ENCODE measurements at regions not wholly inside any gene's neighbourhood (a gene's known extent, or its start where the extent isn't known, plus 50 kb on each side); places are given as distances from the start of the nearest gene placed in this dataset.

- Histone ChIP-seq H3K79me2 (ENCODE audit: control insufficient read depth, insufficient read depth, low read length, poor library complexity) (no peaks in the 10 kb centered on the region), H2BK120ac (ENCODE audit: insufficient read depth, low read length, poor library complexity) (no peak overlapping the region), H3K79me1 (ENCODE audit: low read length) (no peaks in the 10 kb centered on the region), H3K27ac (ENCODE audit: low read depth, low read length) (no peak overlapping the region), H3K27me3 (ENCODE audit: insufficient read depth, low read length) (no peaks in the 10 kb centered on the region), H3K14ac (ENCODE audit: low read length) (no peak overlapping the region), H3K9ac (ENCODE audit: low read length) (no peak overlapping the region), H2AFZ (ENCODE audit: insufficient read depth, low read length, poor library complexity) (no peak overlapping the region), H2BK5ac (ENCODE audit: low read depth, low read length, poor library complexity) (no peak overlapping the region), H4K8ac (ENCODE audit: low read depth, low read length) (no peak overlapping the region), H3K4ac (ENCODE audit: low read depth, low read length) (no peak overlapping the region), H4K91ac (ENCODE audit: low read depth, low read length) (no peak overlapping the region), H3K4me1 (ENCODE audit: control insufficient read depth in 1 of 2, insufficient read depth in 2 of 2, low read length in 2 of 2) (peaks cover 8% of the 10 kb centered on the region in 2 experiments), H3K9me3 (ENCODE audit: insufficient read depth, low read depth, low read length) (no peaks in the 10 kb centered on the region), H2AK5ac (ENCODE audit: low read length) (no peak overlapping the region), H4K12ac (ENCODE audit: low read depth, low read length) (no peak overlapping the region), H3K18ac (ENCODE audit: low read length) (no peak overlapping the region), H3K4me2 (ENCODE audit: low read length) (no peak overlapping the region), H3K23ac (ENCODE audit: low read length) (no peak overlapping the region), H2BK12ac (ENCODE audit: low read length) (no peak overlapping the region), H3K4me3 (ENCODE audit: low read depth, low read length) (no peak overlapping the region), H3K36me3 (ENCODE audit: control insufficient read depth in 1 of 2, insufficient read depth in 2 of 2, low read length in 2 of 2) (no peaks in the 10 kb centered on the region)
- no peak for DNase-seq
- no CpG with 5 or more reads among the region's 1 CpG for WGBS (ENCODE audit: extremely low coverage, insufficient coverage, insufficient read length)
Observed at GRCh38 chr2:217689053-217689452, 313.7 kb downstream of the TNS1 start.

DNA sequence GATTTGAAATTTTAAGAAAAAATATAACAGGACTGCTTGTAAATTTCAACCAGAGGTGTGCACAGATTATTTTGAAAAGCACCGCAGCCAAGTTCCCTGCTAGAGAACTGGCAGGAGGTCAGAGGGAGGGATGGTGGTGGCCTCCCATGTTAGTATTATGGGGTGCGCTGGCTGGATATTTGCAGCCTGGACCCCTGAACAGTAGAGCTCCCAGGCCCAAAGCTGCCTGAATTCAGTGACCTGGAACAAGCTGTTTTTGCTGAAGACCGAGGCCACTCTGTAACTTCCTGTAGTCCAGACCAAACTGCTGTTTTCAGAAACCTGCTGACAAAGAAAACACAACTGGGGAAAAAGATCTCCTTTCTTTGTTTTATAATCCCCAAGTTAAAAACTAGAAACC lies 314.3 kb downstream of the TNS1 start:
- Histone ChIP-seq H2BK12ac (ENCODE audit: low read length) (no peak overlapping the region), H4K8ac (ENCODE audit: low read depth, low read length) (no peak overlapping the region), H3K9me3 (ENCODE audit: insufficient read depth, low read depth, low read length) (no peaks in the 10 kb centered on the region), H3K36me3 (ENCODE audit: control insufficient read depth in 1 of 2, insufficient read depth in 2 of 2, low read length in 2 of 2) (no peaks in the 10 kb centered on the region), H3K18ac (ENCODE audit: low read length) (no peak overlapping the region), H3K27me3 (ENCODE audit: insufficient read depth, low read length) (no peaks in the 10 kb centered on the region), H2BK5ac (ENCODE audit: low read depth, low read length, poor library complexity) (no peak overlapping the region), H2BK120ac (ENCODE audit: insufficient read depth, low read length, poor library complexity) (no peak overlapping the region), H2AFZ (ENCODE audit: insufficient read depth, low read length, poor library complexity) (no peak overlapping the region), H3K4me3 (ENCODE audit: low read depth, low read length) (no peak overlapping the region), H3K14ac (ENCODE audit: low read length) (no peak overlapping the region), H3K27ac (ENCODE audit: low read depth, low read length) (no peak overlapping the region), H2AK5ac (ENCODE audit: low read length) (no peak overlapping the region), H4K91ac (ENCODE audit: low read depth, low read length) (no peak overlapping the region), H3K4me2 (ENCODE audit: low read length) (no peak overlapping the region), H3K79me2 (ENCODE audit: control insufficient read depth, insufficient read depth, low read length, poor library complexity) (no peaks in the 10 kb centered on the region), H3K79me1 (ENCODE audit: low read length) (no peaks in the 10 kb centered on the region), H4K12ac (ENCODE audit: low read depth, low read length) (no peak overlapping the region), H3K9ac (ENCODE audit: low read length) (no peak overlapping the region), H3K4ac (ENCODE audit: low read depth, low read length) (no peak overlapping the region), H3K23ac (ENCODE audit: low read length) (no peak overlapping the region), H3K4me1 (ENCODE audit: control insufficient read depth in 1 of 2, insufficient read depth in 2 of 2, low read length in 2 of 2) (peaks cover 8% of the 10 kb centered on the region in 2 experiments)
- WGBS (ENCODE audit: extremely low coverage, insufficient coverage, insufficient read length) = no CpG with 5 or more reads among the region's 3 CpGs
- no peak for DNase-seq

DNA sequence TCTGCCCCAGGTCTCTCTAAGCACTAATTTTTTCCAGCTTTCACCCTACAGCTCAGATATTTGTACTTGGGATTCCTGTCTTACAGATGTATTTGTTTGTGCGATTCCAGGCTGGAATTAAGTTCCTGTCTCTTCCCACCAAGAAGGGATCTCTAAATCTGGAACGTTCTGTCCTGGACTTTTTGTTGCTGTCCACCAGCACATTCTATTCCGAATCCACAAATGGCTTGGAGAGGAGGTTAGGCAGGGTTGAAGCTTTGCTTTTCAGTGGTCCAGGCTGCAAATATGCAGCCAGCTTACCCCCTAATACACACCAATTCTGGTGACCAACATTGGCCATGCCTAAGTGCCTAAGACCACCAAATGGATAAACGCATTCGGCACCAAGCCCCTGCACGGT lies 315.0 kb downstream of the TNS1 start:
- Histone ChIP-seq H2BK12ac (ENCODE audit: low read length) (no peak overlapping the region), H3K4ac (ENCODE audit: low read depth, low read length) (no peak overlapping the region), H2AFZ (ENCODE audit: insufficient read depth, low read length, poor library complexity) (no peak overlapping the region), H3K4me2 (ENCODE audit: low read length) (no peak overlapping the region), H4K91ac (ENCODE audit: low read depth, low read length) (no peak overlapping the region), H3K36me3 (ENCODE audit: control insufficient read depth in 1 of 2, insufficient read depth in 2 of 2, low read length in 2 of 2) (no peaks in the 10 kb centered on the region), H4K12ac (ENCODE audit: low read depth, low read length) (no peak overlapping the region), H2BK5ac (ENCODE audit: low read depth, low read length, poor library complexity) (no peak overlapping the region), H3K27me3 (ENCODE audit: insufficient read depth, low read length) (no peaks in the 10 kb centered on the region), H2BK120ac (ENCODE audit: insufficient read depth, low read length, poor library complexity) (no peak overlapping the region), H2AK5ac (ENCODE audit: low read length) (no peak overlapping the region), H3K9ac (ENCODE audit: low read length) (no peak overlapping the region), H3K23ac (ENCODE audit: low read length) (no peak overlapping the region), H3K4me1 (ENCODE audit: control insufficient read depth in 1 of 2, insufficient read depth in 2 of 2, low read length in 2 of 2) (peaks cover 8% of the 10 kb centered on the region in 2 experiments), H3K18ac (ENCODE audit: low read length) (no peak overlapping the region), H3K4me3 (ENCODE audit: low read depth, low read length) (no peak overlapping the region), H4K8ac (ENCODE audit: low read depth, low read length) (no peak overlapping the region), H3K27ac (ENCODE audit: low read depth, low read length) (no peak overlapping the region), H3K79me1 (ENCODE audit: low read length) (no peaks in the 10 kb centered on the region), H3K9me3 (ENCODE audit: insufficient read depth, low read depth, low read length) (no peaks in the 10 kb centered on the region), H3K79me2 (ENCODE audit: control insufficient read depth, insufficient read depth, low read length, poor library complexity) (no peaks in the 10 kb centered on the region), H3K14ac (ENCODE audit: low read length) (no peak overlapping the region)
- no peak for DNase-seq
- WGBS (ENCODE audit: extremely low coverage, insufficient coverage, insufficient read length) = no CpG with 5 or more reads among the region's 6 CpGs

DNA sequence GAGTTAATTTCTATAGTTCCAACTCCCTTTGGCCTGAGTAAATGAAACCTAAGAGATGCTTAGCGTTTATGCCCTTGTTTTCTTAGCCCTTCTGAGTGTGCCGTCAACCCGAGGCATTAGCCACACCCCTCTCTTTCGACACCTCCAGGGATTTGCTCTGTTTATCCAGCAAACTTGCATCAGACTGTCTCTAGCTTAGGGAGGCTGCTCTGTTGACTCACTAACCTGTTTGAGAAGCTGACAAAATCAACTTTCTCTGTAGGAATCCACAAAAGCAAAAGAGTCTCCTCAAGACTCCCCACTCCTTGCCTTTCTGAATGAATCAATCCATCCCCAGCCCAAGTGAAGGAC lies 317.6 kb downstream of the TNS1 start:
- DNase-seq = peak; percentile 94 to 97
- Histone ChIP-seq H3K4me1 (ENCODE audit: control insufficient read depth in 1 of 2, insufficient read depth in 2 of 2, low read length in 2 of 2) (peaks cover 4% of the 10 kb centered on the region in 2 experiments), H3K27me3 (ENCODE audit: insufficient read depth, low read length) (no peaks in the 10 kb centered on the region), H3K9ac (ENCODE audit: low read length) (no peak overlapping the region), H3K9me3 (ENCODE audit: insufficient read depth, low read depth, low read length) (no peaks in the 10 kb centered on the region), H2BK5ac (ENCODE audit: low read depth, low read length, poor library complexity) (no peak overlapping the region), H2AFZ (ENCODE audit: insufficient read depth, low read length, poor library complexity) (no peak overlapping the region), H3K4ac (ENCODE audit: low read depth, low read length) (no peak overlapping the region), H3K79me1 (ENCODE audit: low read length) (no peaks in the 10 kb centered on the region), H3K14ac (ENCODE audit: low read length) (no peak overlapping the region), H3K18ac (ENCODE audit: low read length) (no peak overlapping the region), H4K91ac (ENCODE audit: low read depth, low read length) (no peak overlapping the region), H3K36me3 (ENCODE audit: control insufficient read depth in 1 of 2, insufficient read depth in 2 of 2, low read length in 2 of 2) (no peaks in the 10 kb centered on the region), H2BK12ac (ENCODE audit: low read length) (no peak overlapping the region), H4K8ac (ENCODE audit: low read depth, low read length) (no peak overlapping the region), H3K23ac (ENCODE audit: low read length) (no peak overlapping the region), H3K27ac (ENCODE audit: low read depth, low read length) (no peak overlapping the region), H3K4me2 (ENCODE audit: low read length) (no peak overlapping the region), H3K4me3 (ENCODE audit: low read depth, low read length) (no peak overlapping the region), H2AK5ac (ENCODE audit: low read length) (no peak overlapping the region), H4K12ac (ENCODE audit: low read depth, low read length) (no peak overlapping the region), H3K79me2 (ENCODE audit: control insufficient read depth, insufficient read depth, low read length, poor library complexity) (no peaks in the 10 kb centered on the region), H2BK120ac (ENCODE audit: insufficient read depth, low read length, poor library complexity) (no peak overlapping the region)
- no CpG with 5 or more reads among the region's 4 CpGs for WGBS (ENCODE audit: extremely low coverage, insufficient coverage, insufficient read length)
